H9 (cell line): ENCODE measurements at regions not wholly inside any gene's neighbourhood (a gene's known extent, or its start where the extent isn't known, plus 50 kb on each side); places are given as distances from the start of the nearest gene placed in this dataset.

Experiments used
- DNase-seq: peaks from one replicate; pipeline ENCODE4 v3.0.0-alpha.2; 2017
- H2AFZ ChIP-seq: one replicate; pipeline ENCODE4 v1.6.1; 2013; ENCODE audit warnings: mild to moderate bottlenecking, low read length, control low read depth, moderate library complexity
- H2AK5ac ChIP-seq: 2 replicates; pipeline ENCODE4 v1.6.1; 2013; ENCODE audit warnings: low read length, control low read depth, mixed read lengths; ENCODE audit not compliant: insufficient read length
- H2BK120ac ChIP-seq: one replicate; pipeline ENCODE4 v1.6.1; 2013; ENCODE audit warnings: low read depth, mild to moderate bottlenecking, low read length, control low read depth, inconsistent platforms; ENCODE audit not compliant: poor library complexity, severe bottlenecking
- H2BK12ac ChIP-seq: 2 replicates; pipeline ENCODE4 v1.6.1; 2013; ENCODE audit warnings: low read length, control low read depth, mixed read lengths, low read depth; ENCODE audit not compliant: insufficient read length
- H2BK15ac ChIP-seq: 2 replicates; pipeline ENCODE4 v1.6.1; 2013; ENCODE audit warnings: low read depth, low read length, control low read depth
- H2BK20ac ChIP-seq: one replicate; pipeline ENCODE4 v1.6.1; 2013; ENCODE audit warnings: low read depth, mild to moderate bottlenecking, low read length, control low read depth, inconsistent platforms; ENCODE audit not compliant: poor library complexity, severe bottlenecking
- H2BK5ac ChIP-seq: 2 replicates; pipeline ENCODE4 v1.6.1; 2013; ENCODE audit warnings: low read length, control low read depth, mixed read lengths; ENCODE audit not compliant: insufficient read length
- H3K14ac ChIP-seq: 2 replicates; pipeline ENCODE4 v1.6.1; 2013; ENCODE audit warnings: low read length, control low read depth; ENCODE audit not compliant: insufficient read depth
- H3K18ac ChIP-seq: 2 replicates; pipeline ENCODE4 v1.6.1; 2013; ENCODE audit warnings: low read depth, mild to moderate bottlenecking, mixed read lengths, low read length, control low read depth; ENCODE audit not compliant: insufficient read length
- H3K23ac ChIP-seq: 2 replicates; pipeline ENCODE4 v1.6.1; 2013; ENCODE audit warnings: low read length, control low read depth, mixed read lengths, low read depth; ENCODE audit not compliant: insufficient read length
- H3K23me2 ChIP-seq: 2 replicates; pipeline ENCODE4 v1.6.1; 2013; ENCODE audit warnings: low read depth, mild to moderate bottlenecking, mixed read lengths, low read length, control low read depth; ENCODE audit not compliant: insufficient read length, poor library complexity, severe bottlenecking
- H3K27ac ChIP-seq: 2 replicates; pipeline ENCODE4 v1.5.1; 2013; ENCODE audit warnings: low read length, control low read depth, mixed read lengths, low read depth; ENCODE audit not compliant: insufficient read length
- H3K27me3 ChIP-seq: 2 replicates; pipeline ENCODE4 v1.6.1; 2013; ENCODE audit warnings: low read length, control low read depth, inconsistent platforms; ENCODE audit not compliant: insufficient read depth
- H3K4ac ChIP-seq: 2 replicates; pipeline ENCODE4 v1.6.1; 2013; ENCODE audit warnings: low read depth, mild to moderate bottlenecking, control low read depth, inconsistent platforms, low read length, moderate library complexity
- H3K4me1 ChIP-seq: 2 replicates; pipeline ENCODE4 v1.6.1; 2013; ENCODE audit warnings: low read length, control low read depth, inconsistent platforms; ENCODE audit not compliant: insufficient read depth
- H3K4me2 ChIP-seq: 2 replicates; pipeline ENCODE4 v1.6.1; 2013; ENCODE audit warnings: low read length, control low read depth, mixed read lengths; ENCODE audit not compliant: insufficient read length, insufficient read depth
- H3K56ac ChIP-seq: 2 replicates; pipeline ENCODE4 v1.6.1; 2013; ENCODE audit warnings: low read depth, mild to moderate bottlenecking, mixed read lengths, low read length, control low read depth; ENCODE audit not compliant: insufficient read length
- H3K79me1 ChIP-seq: 2 replicates; pipeline ENCODE4 v1.6.1; 2013; ENCODE audit warnings: low read depth, mild to moderate bottlenecking, moderate library complexity, low read length, control low read depth, inconsistent platforms; ENCODE audit not compliant: insufficient read depth, poor library complexity, severe bottlenecking
- H3K79me2 ChIP-seq: 2 replicates; pipeline ENCODE4 v1.6.1; 2013; ENCODE audit warnings: low read length, control low read depth, inconsistent platforms; ENCODE audit not compliant: insufficient read depth
- H3K9ac ChIP-seq: 2 replicates; pipeline ENCODE4 v1.6.1; 2013; ENCODE audit warnings: low read length, control low read depth, mixed read lengths; ENCODE audit not compliant: insufficient read length; ENCODE audit errors: extremely low read depth
- H3K9me3 ChIP-seq: one replicate; pipeline ENCODE4 v1.6.1; 2013; ENCODE audit warnings: low read depth, low read length, inconsistent platforms; ENCODE audit not compliant: control insufficient read depth
- H3T11ph ChIP-seq: one replicate; pipeline ENCODE4 v1.6.1; 2013; ENCODE audit warnings: mild to moderate bottlenecking, low read length, control low read depth, inconsistent platforms
- H4K20me1 ChIP-seq: one replicate; pipeline ENCODE4 v1.6.1; 2013; ENCODE audit not compliant: control insufficient read depth, insufficient read length, insufficient read depth
- H4K5ac ChIP-seq: 2 replicates; pipeline ENCODE4 v1.6.1; 2013; ENCODE audit warnings: low read depth, mild to moderate bottlenecking, mixed read lengths, low read length, control low read depth; ENCODE audit not compliant: insufficient read length
- H4K8ac ChIP-seq: replicated peaks from 2 replicates; pipeline ENCODE4 v1.6.1; 2013; ENCODE audit warnings: low read length, control low read depth, mixed read lengths, low read depth; ENCODE audit not compliant: insufficient read length
- H4K91ac ChIP-seq: 2 replicates; pipeline ENCODE4 v1.6.1; 2013; ENCODE audit warnings: low read depth, mild to moderate bottlenecking, moderate library complexity, mixed read lengths, low read length, control low read depth; ENCODE audit not compliant: insufficient read length
- H3K27ac Mint-ChIP-seq, 3 experiments: 2 replicates in 2 of 3; 3 replicates in 1 of 3; pipeline ENCODE4 v1.8.0; 2020 to 2021; ENCODE audit warnings: mixed read lengths in 3 of 3, mild to moderate bottlenecking in 1 of 3, moderate library complexity in 1 of 3
- H3K27me3 Mint-ChIP-seq: 2 replicates; pipeline ENCODE4 v1.8.0; 2021; ENCODE audit warnings: low read depth, mild to moderate bottlenecking, moderate library complexity, mixed read lengths
- H3K36me3 Mint-ChIP-seq, 3 experiments: 2 replicates in 2 of 3; 3 replicates in 1 of 3; pipeline ENCODE4 v1.8.0; 2020 to 2021; ENCODE audit warnings: low read depth in 3 of 3, mixed read lengths in 3 of 3; ENCODE audit not compliant: insufficient read depth in 1 of 3
- H3K4me1 Mint-ChIP-seq, 2 experiments: 2 replicates each; pipeline ENCODE4 v1.8.0; 2020; ENCODE audit warnings: mixed read lengths in 2 of 2
- H3K4me3 Mint-ChIP-seq, 2 experiments: 2 replicates in 1 of 2; 3 replicates in 1 of 2; pipeline ENCODE4 v1.8.0; 2020 to 2021; ENCODE audit warnings: mild to moderate bottlenecking in 2 of 2, mixed read lengths in 2 of 2, moderate library complexity in 1 of 2
- H3K9me3 Mint-ChIP-seq, 2 experiments: 2 replicates in 1 of 2; 3 replicates in 1 of 2; pipeline ENCODE4 v1.8.0; 2020; ENCODE audit warnings: mild to moderate bottlenecking in 2 of 2, mixed read lengths in 2 of 2, moderate library complexity in 1 of 2
- CTCF ChIP-seq: fragments of 200-600 bp; sonication (generic); conservative IDR thresholded peaks from 3 replicates; pipeline ENCODE4 v1.8.0; 2021; ENCODE audit warnings: antibody characterized with exemption, mild to moderate bottlenecking
- WGBS: extraction: QIAGEN DNeasy Blood & Tissue Kit; methylation state at CpG from one replicate; pipeline ENCODE4 v1.1.7; 2013; ENCODE audit warnings: missing lambda C conversion rate, low lambda C conversion rate, mixed read lengths; ENCODE audit not compliant: insufficient read length; ENCODE audit errors: extremely low coverage; 5-methylcytosine and 5-hydroxymethylcytosine counted together

GRCh38 chrX:1873671-1874070 is 258.8 kb downstream of the ASMT start:
- Histone ChIP-seq H3K4me2 (no peak overlapping the region), H4K5ac (no peak overlapping the region), H2BK120ac (no peak overlapping the region), H2AK5ac (no peak overlapping the region), H3K18ac (no peak overlapping the region), H3K79me2 (no peaks in the 10 kb centered on the region), H4K20me1 (no peaks in the 10 kb centered on the region), H3K27me3 (no peaks in the 10 kb centered on the region), H3T11ph (no peak overlapping the region), H3K56ac (no peak overlapping the region), H4K8ac (no peak overlapping the region), H3K79me1 (no peaks in the 10 kb centered on the region), H3K4ac (no peak overlapping the region), H2BK15ac (no peak overlapping the region), H3K4me1 (no peaks in the 10 kb centered on the region), H2BK5ac (no peak overlapping the region), H2BK12ac (no peak overlapping the region), H3K23me2 (no peaks in the 10 kb centered on the region), H3K23ac (no peak overlapping the region), H2BK20ac (no peak overlapping the region), H3K27ac (no peak overlapping the region), H3K9ac (no peak overlapping the region), H3K14ac (no peak overlapping the region), H3K9me3 (no peaks in the 10 kb centered on the region), H2AFZ (no peak overlapping the region), H4K91ac (no peak overlapping the region)
- Mint-ChIP-seq H3K4me3 (no peak overlapping the region), H3K4me1 (no peaks in the 10 kb centered on the region; a peak in 1 of 4 replicates), H3K27me3 (peaks cover 2% of the 10 kb centered on the region), H3K27ac (peak overlapping the region in 2 of 3 experiments; percentile 55 to 60; a peak in 4 of 7 replicates), H3K36me3 (peaks cover 0 to 5% (median 0%) of the 10 kb centered on the region in 3 experiments; a peak in 1 of 7 replicates), H3K9me3 (peaks cover 0 to 3% of the 10 kb centered on the region in 2 experiments; a peak in 3 of 5 replicates)
- 100% methylated on average over 1 of the region's 1 CpG for WGBS
- TF ChIP-seq CTCF = no peak
- no peak for DNase-seq
